IPS-15b (cell line): ENCODE measurements at regions not wholly inside any gene's neighbourhood (a gene's known extent, or its start where the extent isn't known, plus 50 kb on each side); places are given as distances from the start of the nearest gene placed in this dataset.

ENCODE experiments used
- H3K27me3 ChIP-seq: one replicate; pipeline ENCODE4 v1.6.1; 2013; ENCODE audit warnings: low read length; ENCODE audit not compliant: control insufficient read depth, insufficient read depth
- H3K36me3 ChIP-seq: one replicate; pipeline ENCODE4 v1.6.1; 2013; ENCODE audit warnings: low read length; ENCODE audit not compliant: control insufficient read depth, insufficient read depth
- H3K4me1 ChIP-seq: one replicate; pipeline ENCODE4 v1.6.1; 2013; ENCODE audit warnings: mild to moderate bottlenecking, low read length; ENCODE audit not compliant: control insufficient read depth, insufficient read depth
- H3K4me3 ChIP-seq: one replicate; pipeline ENCODE4 v1.5.1; 2013; ENCODE audit warnings: low read depth, low read length
- H3K9ac ChIP-seq: one replicate; pipeline ENCODE4 v1.6.1; 2013; ENCODE audit warnings: low read depth, mild to moderate bottlenecking, low read length
- H3K9me3 ChIP-seq: one replicate; pipeline ENCODE4 v1.6.1; 2013; ENCODE audit warnings: mild to moderate bottlenecking, low read length; ENCODE audit not compliant: control insufficient read depth, insufficient read depth

DNA sequence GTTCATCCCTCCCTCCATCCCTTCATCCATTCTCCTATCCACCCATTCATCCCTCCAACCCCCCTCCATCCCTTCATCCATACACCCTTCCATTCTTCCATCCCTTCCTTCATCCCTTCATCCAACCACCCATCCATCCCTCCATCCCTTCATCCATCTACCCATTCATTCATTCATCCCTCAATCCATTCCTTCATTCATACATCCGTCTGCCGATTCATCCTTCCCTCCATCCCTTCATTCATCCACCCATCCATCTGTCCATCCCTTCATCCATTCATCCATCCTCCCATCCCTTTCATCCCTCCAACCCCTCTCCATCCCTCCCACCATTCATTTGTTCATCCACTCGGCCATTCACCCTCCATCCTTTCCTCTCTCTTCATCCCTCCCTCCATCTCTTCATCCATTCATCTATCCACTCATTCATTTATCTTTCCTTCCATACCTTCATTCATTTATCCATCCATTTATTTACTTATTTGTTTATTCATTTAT is 95.7 kb downstream of the FOXL1 start:
- no peaks in the 10 kb centered on the region for H3K4me1 ChIP-seq
- no peaks in the 10 kb centered on the region for H3K9me3 ChIP-seq
- no peaks in the 10 kb centered on the region for H3K36me3 ChIP-seq
- no peak overlapping the region for H3K4me3 ChIP-seq
- no peak overlapping the region for H3K9ac ChIP-seq
- H3K27me3 ChIP-seq: no peaks in the 10 kb centered on the region

GRCh38 chr16:86676254-86676670 is 97.9 kb downstream of the FOXL1 start:
- Histone ChIP-seq H3K36me3 (no peaks in the 10 kb centered on the region), H3K4me1 (no peaks in the 10 kb centered on the region), H3K9me3 (no peaks in the 10 kb centered on the region), H3K27me3 (no peaks in the 10 kb centered on the region), H3K9ac (no peak overlapping the region), H3K4me3 (no peak overlapping the region)

- Histone ChIP-seq H3K36me3 (no peaks in the 10 kb centered on the region), H3K27me3 (no peaks in the 10 kb centered on the region), H3K4me3 (no peak overlapping the region), H3K4me1 (no peaks in the 10 kb centered on the region), H3K9ac (no peak overlapping the region), H3K9me3 (no peaks in the 10 kb centered on the region)
Observed at GRCh38 chr16:86679490-86679889, 101.1 kb downstream of the FOXL1 start.

DNA sequence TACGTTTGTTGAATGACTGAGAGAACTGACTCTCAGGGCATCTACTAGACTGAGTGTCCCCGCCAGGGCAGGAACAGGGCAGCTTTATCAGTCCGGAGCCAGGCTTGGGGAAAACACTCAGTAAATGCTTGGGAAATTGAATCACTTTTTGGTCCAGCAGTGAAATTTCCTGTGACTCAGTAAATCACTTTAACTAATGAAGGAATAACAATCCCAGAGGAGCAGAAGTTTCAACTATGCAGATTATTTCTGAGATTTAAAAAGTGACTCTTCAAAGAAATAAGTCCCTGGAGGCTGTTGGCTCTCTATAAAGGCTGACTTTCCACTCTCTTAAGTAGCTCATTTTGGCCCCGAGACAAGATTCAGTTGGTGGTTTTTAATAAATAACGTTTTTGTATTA is 101.8 kb downstream of the FOXL1 start:
- no peak overlapping the region for H3K4me3 ChIP-seq
- H3K9me3 ChIP-seq: no peaks in the 10 kb centered on the region
- no peaks in the 10 kb centered on the region for H3K36me3 ChIP-seq
- H3K4me1 ChIP-seq: no peaks in the 10 kb centered on the region
- no peaks in the 10 kb centered on the region for H3K27me3 ChIP-seq
- H3K9ac ChIP-seq: no peak overlapping the region

- Histone ChIP-seq H3K9ac (no peak overlapping the region), H3K4me3 (no peak overlapping the region), H3K36me3 (no peaks in the 10 kb centered on the region), H3K4me1 (no peaks in the 10 kb centered on the region), H3K9me3 (no peaks in the 10 kb centered on the region), H3K27me3 (no peaks in the 10 kb centered on the region)
Observed at GRCh38 chr16:86680661-86681030, 102.3 kb downstream of the FOXL1 start.

DNA sequence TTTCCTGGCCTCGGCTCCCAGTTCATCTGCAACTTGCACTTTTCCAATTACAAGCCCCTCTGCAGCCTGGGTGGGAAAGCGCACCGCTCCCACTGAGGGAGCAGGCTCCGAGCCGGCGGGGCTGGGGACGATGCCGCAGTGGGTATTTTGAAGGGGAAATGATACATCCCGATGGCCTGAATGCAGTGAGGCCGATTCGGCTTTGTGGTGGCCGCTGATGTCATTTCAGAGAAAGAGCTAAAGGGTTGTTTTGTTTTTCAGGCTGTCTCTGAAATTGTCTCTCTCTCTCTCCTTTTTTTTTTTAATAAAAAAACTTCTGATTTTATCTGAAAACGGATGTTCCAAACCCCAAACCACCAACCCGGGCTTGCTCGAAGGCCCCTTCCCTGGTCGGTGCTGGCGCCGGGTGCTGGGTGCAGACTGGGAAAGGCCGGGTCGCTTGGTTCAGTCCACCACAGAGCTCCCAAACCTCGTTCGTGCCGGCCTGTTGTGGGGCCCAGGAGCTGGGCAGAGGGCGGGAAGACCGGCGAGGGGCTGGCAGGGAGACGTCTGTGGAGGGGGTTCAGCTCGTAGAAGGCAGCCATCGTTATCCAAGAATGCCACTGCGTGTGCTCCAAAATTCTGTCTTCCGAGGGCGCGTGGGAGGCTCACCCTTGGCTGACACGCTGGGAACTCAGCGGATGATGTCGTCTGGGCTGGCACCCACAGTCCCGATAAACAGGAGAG is 102.8 kb downstream of the FOXL1 start:
- Histone ChIP-seq H3K9me3 (no peaks in the 10 kb centered on the region), H3K9ac (no peak overlapping the region), H3K4me1 (no peaks in the 10 kb centered on the region), H3K4me3 (no peak overlapping the region), H3K36me3 (no peaks in the 10 kb centered on the region), H3K27me3 (no peaks in the 10 kb centered on the region)

DNA sequence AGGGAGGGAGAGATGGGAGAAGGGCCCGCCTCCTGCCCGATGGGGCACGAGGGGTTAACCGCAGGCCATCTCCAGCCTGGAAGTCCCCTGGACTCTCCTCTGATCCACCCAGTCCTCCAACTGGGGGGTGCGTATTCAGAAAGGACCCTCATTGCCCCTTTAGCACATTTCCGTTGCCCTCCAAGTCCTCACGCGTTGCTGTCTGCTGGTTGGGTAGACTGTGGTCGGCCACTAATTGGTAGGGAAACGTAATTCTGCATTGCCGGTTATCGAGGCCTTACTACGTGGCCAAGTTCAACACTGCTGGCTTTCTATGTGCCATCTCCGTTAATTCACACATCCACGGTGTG is 103.4 kb downstream of the FOXL1 start:
- no peak overlapping the region for H3K4me3 ChIP-seq
- H3K9ac ChIP-seq: no peak overlapping the region
- H3K4me1 ChIP-seq: no peaks in the 10 kb centered on the region
- H3K36me3 ChIP-seq: no peaks in the 10 kb centered on the region
- H3K9me3 ChIP-seq: no peaks in the 10 kb centered on the region
- no peaks in the 10 kb centered on the region for H3K27me3 ChIP-seq

GRCh38 chr16:86682219-86682904 is 104.0 kb downstream of the FOXL1 start:
- Histone ChIP-seq H3K9me3 (no peaks in the 10 kb centered on the region), H3K36me3 (no peaks in the 10 kb centered on the region), H3K27me3 (no peaks in the 10 kb centered on the region), H3K4me1 (no peaks in the 10 kb centered on the region), H3K9ac (no peak overlapping the region), H3K4me3 (no peak overlapping the region)

DNA sequence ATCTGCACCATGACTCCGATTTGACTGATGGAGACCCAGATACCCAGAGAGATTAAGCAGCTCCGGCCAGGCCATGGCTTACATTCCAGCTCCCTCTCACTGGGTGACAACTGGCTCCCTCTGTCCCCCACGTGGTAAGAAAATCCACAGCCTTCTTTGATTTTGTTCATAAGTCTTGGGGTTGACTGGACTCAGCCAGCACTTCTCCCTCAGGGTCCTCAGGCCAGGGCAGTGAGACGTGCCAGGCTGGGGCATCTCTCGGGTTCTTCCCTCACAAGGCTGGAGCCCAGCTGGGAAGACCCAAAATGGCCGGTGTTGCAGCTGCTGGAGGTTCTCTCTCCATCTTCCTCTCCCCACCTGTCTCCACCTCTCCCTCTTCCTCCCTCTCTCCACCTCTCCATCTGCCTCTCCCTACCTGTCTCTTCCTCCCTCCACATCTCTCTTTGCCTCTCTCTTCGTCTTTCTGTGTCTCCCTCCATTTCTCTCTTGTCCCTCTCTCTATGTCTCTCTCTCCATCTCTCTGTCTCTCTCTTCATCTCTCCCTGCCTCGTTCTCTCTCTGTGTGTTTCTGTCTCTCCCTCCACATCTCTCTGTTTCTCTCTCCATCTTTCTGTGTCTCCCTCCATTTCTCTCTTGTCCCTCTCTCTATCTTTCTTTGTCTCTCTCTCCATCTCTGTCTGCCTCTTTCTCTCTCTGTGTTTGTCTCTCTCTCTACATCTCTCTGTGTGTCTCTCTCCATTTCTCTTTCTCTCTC is 105.3 kb downstream of the FOXL1 start:
- no peaks in the 10 kb centered on the region for H3K9me3 ChIP-seq
- no peaks in the 10 kb centered on the region for H3K27me3 ChIP-seq
- no peaks in the 10 kb centered on the region for H3K36me3 ChIP-seq
- no peak overlapping the region for H3K4me3 ChIP-seq
- H3K4me1 ChIP-seq: no peaks in the 10 kb centered on the region
- H3K9ac ChIP-seq: no peak overlapping the region

DNA sequence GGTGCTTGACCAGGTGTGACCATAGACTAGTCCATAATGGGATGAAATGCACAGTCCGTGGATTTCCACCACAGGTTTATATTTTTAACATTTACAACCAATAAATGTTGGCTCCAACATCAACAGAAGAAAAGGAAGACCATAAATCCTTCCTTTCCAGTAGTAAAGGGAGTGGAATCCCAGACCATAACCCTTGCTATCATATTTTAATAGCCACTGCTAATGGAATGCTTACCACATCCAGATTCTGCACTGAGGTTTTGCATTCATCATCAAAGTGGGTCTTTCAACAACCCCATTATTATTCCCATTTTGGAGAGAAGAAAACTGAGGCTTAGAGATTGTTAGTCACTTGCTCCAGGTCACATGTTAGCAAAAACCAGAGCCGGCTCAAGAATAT is 106.7 kb downstream of the FOXL1 start:
- no peaks in the 10 kb centered on the region for H3K4me1 ChIP-seq
- H3K4me3 ChIP-seq: no peak overlapping the region
- H3K27me3 ChIP-seq: no peaks in the 10 kb centered on the region
- H3K9me3 ChIP-seq: no peaks in the 10 kb centered on the region
- no peak overlapping the region for H3K9ac ChIP-seq
- no peaks in the 10 kb centered on the region for H3K36me3 ChIP-seq

DNA sequence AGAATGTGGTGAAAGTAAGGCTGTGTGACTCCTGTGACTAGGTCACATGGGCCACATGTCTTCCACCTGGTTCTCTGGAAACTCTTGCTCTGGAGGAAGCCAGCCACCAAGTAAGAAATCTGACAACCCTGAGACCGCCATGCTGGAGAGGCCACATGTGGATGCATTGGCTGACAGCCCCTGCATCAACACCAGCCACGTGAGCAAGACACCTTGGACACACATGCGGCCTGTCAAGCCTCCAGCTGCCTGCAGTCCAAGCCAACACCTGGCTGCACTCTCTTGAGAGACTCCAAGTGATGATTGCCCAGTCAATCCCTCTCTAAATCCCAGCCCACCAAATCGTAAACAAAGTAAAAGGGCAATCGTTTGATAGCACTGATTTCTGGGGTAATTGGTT is 112.6 kb downstream of the FOXL1 start:
- peaks cover 11% of the 10 kb centered on the region for H3K27me3 ChIP-seq
- H3K4me3 ChIP-seq: no peak overlapping the region
- H3K36me3 ChIP-seq: no peaks in the 10 kb centered on the region
- H3K4me1 ChIP-seq: peaks cover 4% of the 10 kb centered on the region
- no peaks in the 10 kb centered on the region for H3K9me3 ChIP-seq
- H3K9ac ChIP-seq: no peak overlapping the region

GRCh38 chr16:86692426-86692825 is 114.1 kb downstream of the FOXL1 start:
- no peaks in the 10 kb centered on the region for H3K36me3 ChIP-seq

More at GRCh38 chr16:86692426-86692825, 114.1 kb downstream of the FOXL1 start:
- H3K9ac ChIP-seq: no peak overlapping the region
- H3K27me3 ChIP-seq: peaks cover 11% of the 10 kb centered on the region
- peaks cover 4% of the 10 kb centered on the region for H3K4me1 ChIP-seq
- no peaks in the 10 kb centered on the region for H3K9me3 ChIP-seq
- no peak overlapping the region for H3K4me3 ChIP-seq
